GM12865 (cell line): ENCODE measurements at regions not wholly inside any gene's neighbourhood (a gene's known extent, or its start where the extent isn't known, plus 50 kb on each side); places are given as distances from the start of the nearest gene placed in this dataset.
A peak's percentile ranks its signal among the peaks of the same experiment; 100 is the strongest.

Experiments
- DNase-seq: peaks from one replicate; pipeline ENCODE4 v3.0.0; 2010; ENCODE audit warnings: low read depth
- H3K4me3 ChIP-seq: 2 replicates; pipeline ENCODE4 v1.5.1; 2011; ENCODE audit warnings: mild to moderate bottlenecking, low read depth, low read length, control low read depth
- TF ChIP-seq, protein P1 (sequence below): IDR thresholded peaks from 2 replicates; pipeline ENCODE4 v1.5.1; 2011; ENCODE audit warnings: low read length, control low read depth, low read depth, inconsistent platforms; ENCODE audit not compliant: insufficient read depth; ENCODE audit errors: missing control alignments

DNA sequence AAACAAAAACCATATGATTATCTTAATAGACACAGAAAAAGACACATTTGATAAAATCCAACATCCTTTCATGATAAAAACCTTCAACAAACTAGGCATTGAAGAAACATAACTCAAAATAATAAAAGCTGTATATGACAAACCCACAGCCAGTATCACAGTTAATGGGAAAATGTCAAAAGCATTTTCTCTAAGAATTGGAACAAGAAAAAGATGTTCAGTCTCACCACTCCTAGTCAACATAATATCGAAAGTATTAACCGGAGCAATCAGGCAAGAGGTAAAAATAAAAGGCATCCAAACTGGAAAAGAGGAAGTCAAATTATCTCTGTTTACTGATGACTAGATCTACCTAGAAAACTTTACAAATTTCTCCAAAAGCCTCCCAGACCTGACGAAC is 684.2 kb upstream of the SPRY2 start:
- H3K4me3 ChIP-seq, result no peak overlapping the region
- TF ChIP-seq, protein P1, sequence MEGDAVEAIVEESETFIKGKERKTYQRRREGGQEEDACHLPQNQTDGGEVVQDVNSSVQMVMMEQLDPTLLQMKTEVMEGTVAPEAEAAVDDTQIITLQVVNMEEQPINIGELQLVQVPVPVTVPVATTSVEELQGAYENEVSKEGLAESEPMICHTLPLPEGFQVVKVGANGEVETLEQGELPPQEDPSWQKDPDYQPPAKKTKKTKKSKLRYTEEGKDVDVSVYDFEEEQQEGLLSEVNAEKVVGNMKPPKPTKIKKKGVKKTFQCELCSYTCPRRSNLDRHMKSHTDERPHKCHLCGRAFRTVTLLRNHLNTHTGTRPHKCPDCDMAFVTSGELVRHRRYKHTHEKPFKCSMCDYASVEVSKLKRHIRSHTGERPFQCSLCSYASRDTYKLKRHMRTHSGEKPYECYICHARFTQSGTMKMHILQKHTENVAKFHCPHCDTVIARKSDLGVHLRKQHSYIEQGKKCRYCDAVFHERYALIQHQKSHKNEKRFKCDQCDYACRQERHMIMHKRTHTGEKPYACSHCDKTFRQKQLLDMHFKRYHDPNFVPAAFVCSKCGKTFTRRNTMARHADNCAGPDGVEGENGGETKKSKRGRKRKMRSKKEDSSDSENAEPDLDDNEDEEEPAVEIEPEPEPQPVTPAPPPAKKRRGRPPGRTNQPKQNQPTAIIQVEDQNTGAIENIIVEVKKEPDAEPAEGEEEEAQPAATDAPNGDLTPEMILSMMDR, result no peak
- DNase-seq, result no peak

DNA sequence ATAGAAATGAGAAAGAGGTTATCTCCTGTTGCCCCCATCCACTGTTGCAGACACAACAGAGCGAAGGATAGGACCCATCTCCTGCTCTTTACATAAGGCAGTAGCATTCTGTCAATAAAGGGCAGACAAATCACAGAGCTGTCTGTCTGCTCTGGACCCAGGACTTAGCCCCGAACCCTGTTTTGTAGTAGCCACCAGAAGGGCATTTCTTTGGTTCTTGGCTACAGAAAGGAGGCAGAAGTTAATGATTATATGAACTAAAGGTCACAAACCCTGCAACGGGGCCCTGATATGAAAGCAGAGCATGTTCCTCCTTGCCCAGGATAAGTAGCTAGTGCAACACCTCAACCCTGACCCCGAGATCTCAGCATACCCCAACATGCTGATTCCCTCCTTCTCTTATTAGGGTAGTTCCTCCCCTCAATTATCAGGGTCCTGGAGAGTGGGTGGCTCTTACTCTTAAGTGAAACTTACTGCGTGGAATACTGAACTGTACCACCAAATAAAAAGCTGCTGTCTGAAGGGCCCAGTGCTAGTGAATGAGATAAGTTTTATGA is 680.4 kb upstream of the SPRY2 start:
- DNase-seq, result no peak
- H3K4me3 ChIP-seq, result no peak overlapping the region
- TF ChIP-seq, protein P1, result no peak

DNA sequence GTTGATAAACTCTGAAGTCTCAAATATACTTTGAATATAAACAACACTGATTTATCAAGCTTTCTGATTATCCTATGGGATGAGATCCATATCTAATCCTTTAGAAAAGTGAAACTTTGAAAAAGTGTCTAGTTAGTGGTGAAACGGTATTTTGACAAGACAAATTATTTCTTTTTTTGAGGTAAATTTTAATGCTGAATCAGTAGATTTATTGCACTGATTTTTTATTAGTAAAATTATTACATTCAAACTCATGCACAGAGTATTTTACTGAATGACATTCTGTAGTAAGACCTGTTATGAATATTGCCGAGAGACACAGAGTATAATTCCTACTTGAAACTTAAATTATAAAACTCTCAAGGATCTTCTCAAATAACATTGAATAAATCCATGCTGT is 679.1 kb upstream of the SPRY2 start:
- no peak for DNase-seq
- no peak overlapping the region for H3K4me3 ChIP-seq

DNA sequence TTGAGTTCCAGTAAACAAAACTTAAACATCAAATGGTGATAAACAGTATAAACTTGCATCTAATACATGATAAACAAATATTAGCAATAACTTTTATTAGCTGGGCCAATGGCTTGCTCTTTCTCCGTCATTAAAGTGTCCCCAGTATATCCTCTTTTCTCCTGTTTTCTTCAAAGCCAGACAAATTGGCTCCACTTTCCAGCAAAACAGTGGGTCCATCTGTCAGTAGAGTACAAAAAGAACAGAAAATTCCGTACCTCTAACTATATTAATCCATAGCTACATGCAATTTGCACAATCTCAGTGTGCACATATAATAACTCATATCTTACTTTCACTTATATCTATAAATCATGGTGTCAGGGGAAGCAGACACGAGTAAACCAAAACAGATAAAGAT is 678.0 kb upstream of the SPRY2 start:
- no peak overlapping the region for H3K4me3 ChIP-seq
- DNase-seq, result no peak
- TF ChIP-seq, protein P1, result no peak

More for the DNA sequence above, 679.1 kb upstream of the SPRY2 start:
- TF ChIP-seq, protein P1, result no peak

DNA sequence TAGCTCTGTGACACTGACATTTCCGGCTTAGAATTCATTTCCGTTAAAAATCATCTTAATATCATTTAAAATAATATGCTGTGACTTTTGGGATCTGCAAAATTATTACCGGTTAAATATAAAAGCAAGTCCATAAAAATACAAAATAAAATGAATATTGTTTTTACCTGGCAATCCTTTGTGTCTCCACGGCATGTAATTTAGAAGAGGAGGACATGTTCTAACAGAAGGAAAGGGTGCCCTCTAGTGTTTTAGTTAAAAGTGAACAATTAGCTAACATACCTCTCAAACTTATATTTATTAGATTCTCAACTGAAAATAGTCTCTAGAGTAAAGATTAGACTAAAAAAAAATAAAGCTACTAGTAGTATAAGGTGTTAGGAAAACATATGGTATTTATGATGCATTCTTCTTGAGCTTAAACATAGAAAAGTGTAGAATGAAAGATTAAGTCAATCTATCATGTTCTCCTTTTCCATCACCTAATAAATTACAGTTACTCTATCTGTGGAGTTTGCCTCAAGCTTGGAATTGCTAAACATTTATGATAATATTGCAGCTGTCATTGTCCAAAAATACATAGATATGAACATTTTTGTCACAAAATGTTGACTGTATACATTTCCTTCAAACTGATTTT is 676.7 kb upstream of the SPRY2 start:
- TF ChIP-seq, protein P1, result peak; percentile 39
- DNase-seq, result peak; percentile 35
- H3K4me3 ChIP-seq, result no peak overlapping the region

DNA sequence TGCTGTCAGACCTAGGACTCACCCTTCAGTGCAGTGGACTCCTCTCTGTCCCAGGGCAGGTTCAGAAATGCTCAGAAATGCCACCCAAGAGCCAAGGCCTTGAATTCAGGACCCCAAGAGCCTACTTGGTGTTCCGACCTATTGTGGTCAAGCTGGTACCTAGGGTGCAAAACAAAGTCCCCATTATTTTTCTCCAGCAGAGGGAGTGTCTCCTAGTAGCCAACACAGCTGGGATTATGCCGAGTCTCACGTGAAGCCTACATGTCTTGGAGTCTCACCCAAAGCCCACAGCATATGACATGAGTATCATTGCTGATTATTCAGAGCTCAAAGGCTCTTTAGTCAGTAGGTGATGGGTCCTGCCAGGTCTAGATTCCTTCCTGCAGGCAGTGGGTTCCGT is 671.1 kb upstream of the SPRY2 start:
- H3K4me3 ChIP-seq, result no peak overlapping the region
- TF ChIP-seq, protein P1, result no peak
- DNase-seq, result no peak
